ENCODE measurements at regions not wholly inside any gene's neighbourhood (a gene's known extent, or its start where the extent isn't known, plus 50 kb on each side); places are given as distances from the start of the nearest gene placed in this dataset.

- Histone ChIP-seq H3K9ac (ENCODE audit: low read length) (no peak overlapping the region), H4K20me1 (ENCODE audit: insufficient read depth, low read depth, low read length) (no peaks in the 10 kb centered on the region), H3K4me2 (ENCODE audit: low read depth, low read length, poor library complexity, severe bottlenecking) (no peak overlapping the region), H3K9me3 (ENCODE audit: low read length) (no peaks in the 10 kb centered on the region), H3K79me2 (ENCODE audit: low read length) (no peaks in the 10 kb centered on the region), H3K9me2 (replicated peaks; ENCODE audit: insufficient read depth, low read length) (no peaks in the 10 kb centered on the region), H3K4me1 (ENCODE audit: low read length) (no peaks in the 10 kb centered on the region), H3K36me3 (ENCODE audit: insufficient read depth, low read length) (no peaks in the 10 kb centered on the region), H3K27ac (ENCODE audit: low read length) (no peak overlapping the region), H3K27me3 (ENCODE audit: low read length) (no peaks in the 10 kb centered on the region), H2AFZ (ENCODE audit: low read length) (no peak overlapping the region), H3K4me3 (ENCODE audit: low read length) (no peak overlapping the region)
- no peak for DNase-seq
Measured at GRCh38 chr7:159201722-159202330, 57.2 kb upstream of the VIPR2 start.

GRCh38 chr7:159200421-159200820 lies 55.8 kb upstream of the VIPR2 start:
- Histone ChIP-seq H3K4me2 (ENCODE audit: low read depth, low read length, poor library complexity, severe bottlenecking) (no peak overlapping the region), H3K9me2 (replicated peaks; ENCODE audit: insufficient read depth, low read length) (no peaks in the 10 kb centered on the region), H4K20me1 (ENCODE audit: insufficient read depth, low read depth, low read length) (no peaks in the 10 kb centered on the region), H3K9me3 (ENCODE audit: low read length) (no peaks in the 10 kb centered on the region), H3K9ac (ENCODE audit: low read length) (no peak overlapping the region), H2AFZ (ENCODE audit: low read length) (no peak overlapping the region), H3K4me1 (ENCODE audit: low read length) (no peaks in the 10 kb centered on the region), H3K36me3 (ENCODE audit: insufficient read depth, low read length) (no peaks in the 10 kb centered on the region), H3K4me3 (ENCODE audit: low read length) (no peak overlapping the region), H3K27me3 (ENCODE audit: low read length) (no peaks in the 10 kb centered on the region), H3K79me2 (ENCODE audit: low read length) (no peaks in the 10 kb centered on the region), H3K27ac (ENCODE audit: low read length) (no peak overlapping the region)
- DNase-seq, result no peak

GRCh38 chr7:159198016-159198724 lies 53.5 kb upstream of the VIPR2 start:
- Histone ChIP-seq H3K4me2 (ENCODE audit: low read depth, low read length, poor library complexity, severe bottlenecking) (no peak overlapping the region), H3K4me1 (ENCODE audit: low read length) (no peaks in the 10 kb centered on the region), H3K9me2 (replicated peaks; ENCODE audit: insufficient read depth, low read length) (no peaks in the 10 kb centered on the region), H2AFZ (ENCODE audit: low read length) (no peak overlapping the region), H3K9me3 (ENCODE audit: low read length) (no peaks in the 10 kb centered on the region), H3K79me2 (ENCODE audit: low read length) (no peaks in the 10 kb centered on the region), H3K27ac (ENCODE audit: low read length) (no peak overlapping the region), H3K4me3 (ENCODE audit: low read length) (no peak overlapping the region), H3K9ac (ENCODE audit: low read length) (no peak overlapping the region), H4K20me1 (ENCODE audit: insufficient read depth, low read depth, low read length) (no peaks in the 10 kb centered on the region), H3K36me3 (ENCODE audit: insufficient read depth, low read length) (no peaks in the 10 kb centered on the region), H3K27me3 (ENCODE audit: low read length) (no peaks in the 10 kb centered on the region)
- no peak for DNase-seq

- Histone ChIP-seq H3K4me2 (ENCODE audit: low read depth, low read length, poor library complexity, severe bottlenecking) (no peak overlapping the region), H3K27me3 (ENCODE audit: low read length) (no peaks in the 10 kb centered on the region), H4K20me1 (ENCODE audit: insufficient read depth, low read depth, low read length) (no peaks in the 10 kb centered on the region), H3K4me1 (ENCODE audit: low read length) (peaks cover under 1% of the 10 kb centered on the region), H3K79me2 (ENCODE audit: low read length) (no peaks in the 10 kb centered on the region), H3K9ac (ENCODE audit: low read length) (no peak overlapping the region), H3K27ac (ENCODE audit: low read length) (no peak overlapping the region), H3K4me3 (ENCODE audit: low read length) (no peak overlapping the region), H2AFZ (ENCODE audit: low read length) (no peak overlapping the region), H3K36me3 (ENCODE audit: insufficient read depth, low read length) (no peaks in the 10 kb centered on the region), H3K9me3 (ENCODE audit: low read length) (no peaks in the 10 kb centered on the region), H3K9me2 (replicated peaks; ENCODE audit: insufficient read depth, low read length) (no peaks in the 10 kb centered on the region)
- DNase-seq, result no peak
Measured at GRCh38 chr7:159197066-159197975, 52.7 kb upstream of the VIPR2 start.

GRCh38 chr7:159196584-159196983 lies 51.9 kb upstream of the VIPR2 start:
- no peaks in the 10 kb centered on the region for H3K36me3 ChIP-seq (ENCODE audit: insufficient read depth, low read length)
- H3K27ac ChIP-seq (ENCODE audit: low read length), result no peak overlapping the region
- no peak overlapping the region for H3K4me2 ChIP-seq (ENCODE audit: low read depth, low read length, poor library complexity, severe bottlenecking)
- no peak overlapping the region for H3K9ac ChIP-seq (ENCODE audit: low read length)
- H3K79me2 ChIP-seq (ENCODE audit: low read length), result no peaks in the 10 kb centered on the region
- H3K27me3 ChIP-seq (ENCODE audit: low read length), result no peaks in the 10 kb centered on the region
- H3K9me2 ChIP-seq (replicated peaks; ENCODE audit: insufficient read depth, low read length), result no peaks in the 10 kb centered on the region
- no peak overlapping the region for H3K4me3 ChIP-seq (ENCODE audit: low read length)
- H2AFZ ChIP-seq (ENCODE audit: low read length), result no peak overlapping the region
- no peaks in the 10 kb centered on the region for H3K9me3 ChIP-seq (ENCODE audit: low read length)
- DNase-seq, result no peak
- H3K4me1 ChIP-seq (ENCODE audit: low read length), result peaks cover 8% of the 10 kb centered on the region
- H4K20me1 ChIP-seq (ENCODE audit: insufficient read depth, low read depth, low read length), result no peaks in the 10 kb centered on the region

GRCh38 chr7:159195946-159196345 lies 51.3 kb upstream of the VIPR2 start:
- peaks cover 14% of the 10 kb centered on the region for H3K4me1 ChIP-seq (ENCODE audit: low read length)
- no peak overlapping the region for H3K9ac ChIP-seq (ENCODE audit: low read length)
- no peak overlapping the region for H2AFZ ChIP-seq (ENCODE audit: low read length)
- H3K4me2 ChIP-seq (ENCODE audit: low read depth, low read length, poor library complexity, severe bottlenecking), result no peak overlapping the region
- H3K79me2 ChIP-seq (ENCODE audit: low read length), result no peaks in the 10 kb centered on the region
- no peaks in the 10 kb centered on the region for H4K20me1 ChIP-seq (ENCODE audit: insufficient read depth, low read depth, low read length)
- no peaks in the 10 kb centered on the region for H3K27me3 ChIP-seq (ENCODE audit: low read length)
- no peaks in the 10 kb centered on the region for H3K36me3 ChIP-seq (ENCODE audit: insufficient read depth, low read length)
- no peak for DNase-seq
- no peak overlapping the region for H3K27ac ChIP-seq (ENCODE audit: low read length)
- H3K4me3 ChIP-seq (ENCODE audit: low read length), result no peak overlapping the region
- no peaks in the 10 kb centered on the region for H3K9me3 ChIP-seq (ENCODE audit: low read length)
- H3K9me2 ChIP-seq (replicated peaks; ENCODE audit: insufficient read depth, low read length), result no peaks in the 10 kb centered on the region

All from Karpas-422 (cell line).